Calu3 (cell line): ENCODE measurements at regions not wholly inside any gene's neighbourhood (a gene's known extent, or its start where the extent isn't known, plus 50 kb on each side); places are given as distances from the start of the nearest gene placed in this dataset.

Experiments used
- BruUV-seq: library from RNA; stranded (reverse); fragments of 400-500 nt; replicated peaks from 2 replicates; lab custom pipeline; 2021; lab: Mats Ljungman, UMichigan
- CTCF ChIA-PET: fragments of 300-600 bp; sonication (Branson Sonifier 250); formaldehyde crosslinking; loops from one replicate; lab custom pipeline; 2022; ENCODE audit warnings: antibody characterized with exemption; lab: Charles Lee
- DNase-seq: peaks from one replicate; pipeline ENCODE4 v3.0.0; 2022
- H3K27ac Mint-ChIP-seq: one replicate; pipeline ENCODE4 v1.8.0; 2022; ENCODE audit warnings: mixed read lengths; ENCODE audit not compliant: unreplicated experiment
- H3K27me3 Mint-ChIP-seq: one replicate; pipeline ENCODE4 v1.8.0; 2022; ENCODE audit warnings: mixed read lengths; ENCODE audit not compliant: unreplicated experiment
- H3K36me3 Mint-ChIP-seq: one replicate; pipeline ENCODE4 v1.8.0; 2022; ENCODE audit warnings: mild to moderate bottlenecking, moderate library complexity, mixed read lengths; ENCODE audit not compliant: insufficient read depth, unreplicated experiment
- H3K4me1 Mint-ChIP-seq: one replicate; pipeline ENCODE4 v1.8.0; 2022; ENCODE audit warnings: mild to moderate bottlenecking, low read depth, mixed read lengths; ENCODE audit not compliant: unreplicated experiment
- H3K4me3 Mint-ChIP-seq: one replicate; pipeline ENCODE4 v1.8.0; 2022; ENCODE audit warnings: mild to moderate bottlenecking, low read depth, moderate library complexity, mixed read lengths; ENCODE audit not compliant: unreplicated experiment
- H3K9me3 Mint-ChIP-seq: one replicate; pipeline ENCODE4 v1.8.0; 2022; ENCODE audit warnings: low read depth, mixed read lengths; ENCODE audit not compliant: unreplicated experiment
- CTCF ChIP-seq: fragments of 200-600 bp; IDR thresholded peaks from one replicate; pipeline ENCODE4 v1.8.0; 2022; ENCODE audit warnings: antibody characterized with exemption; ENCODE audit not compliant: unreplicated experiment
- intact Hi-C: fragments of 100-400 bp; cut with micrococcal nuclease; formaldehyde crosslinking; loops from one replicate; pipeline ENCODE4 v1.10.0; 2022; ENCODE audit not compliant: unreplicated experiment

- Mint-ChIP-seq H3K27ac (no peak overlapping the region), H3K4me3 (no peak overlapping the region), H3K36me3 (no peaks in the 10 kb centered on the region), H3K9me3 (peaks cover 6% of the 10 kb centered on the region), H3K4me1 (no peaks in the 10 kb centered on the region), H3K27me3 (no peaks in the 10 kb centered on the region)
- no peak for DNase-seq
- intact Hi-C loops: no loop called here
- no peak for TF ChIP-seq CTCF
- no TSS peak for BruUV-seq
- CTCF ChIA-PET: no interaction called here
Observed at GRCh38 chr10:129093641-129094040, 373.4 kb upstream of the MGMT start.

- no peaks in the 10 kb centered on the region for H3K27me3 Mint-ChIP-seq
- no peaks in the 10 kb centered on the region for H3K4me1 Mint-ChIP-seq
- no peak for TF ChIP-seq CTCF
- H3K4me3 Mint-ChIP-seq: no peak overlapping the region
- intact Hi-C loops: no loop called here
- peaks cover 6% of the 10 kb centered on the region for H3K9me3 Mint-ChIP-seq
- no peak overlapping the region for H3K27ac Mint-ChIP-seq
- no peaks in the 10 kb centered on the region for H3K36me3 Mint-ChIP-seq
- no TSS peak for BruUV-seq
- DNase-seq: no peak
- CTCF ChIA-PET: no interaction called here
Observed at GRCh38 chr10:129094233-129094632, 372.8 kb upstream of the MGMT start.

- peaks cover 5% of the 10 kb centered on the region for H3K9me3 Mint-ChIP-seq
Observed at GRCh38 chr10:129094861-129095260, 372.2 kb upstream of the MGMT start.

GRCh38 chr10:129095680-129096064 is 371.4 kb upstream of the MGMT start:
- peaks cover 10% of the 10 kb centered on the region for H3K9me3 Mint-ChIP-seq
- DNase-seq: no peak
- H3K4me1 Mint-ChIP-seq: no peaks in the 10 kb centered on the region
- H3K4me3 Mint-ChIP-seq: no peak overlapping the region
- no peaks in the 10 kb centered on the region for H3K27me3 Mint-ChIP-seq
- no peaks in the 10 kb centered on the region for H3K36me3 Mint-ChIP-seq
- no peak overlapping the region for H3K27ac Mint-ChIP-seq
- CTCF ChIA-PET: no interaction called here
- BruUV-seq: no TSS peak
- TF ChIP-seq CTCF: no peak
- intact Hi-C loops: no loop called here

More at GRCh38 chr10:129094861-129095260, 372.2 kb upstream of the MGMT start:
- no peak for TF ChIP-seq CTCF
- intact Hi-C loops: no loop called here
- H3K27ac Mint-ChIP-seq: no peak overlapping the region
- no peak for DNase-seq
- CTCF ChIA-PET: no interaction called here
- no peak overlapping the region for H3K4me3 Mint-ChIP-seq
- no peaks in the 10 kb centered on the region for H3K27me3 Mint-ChIP-seq
- H3K36me3 Mint-ChIP-seq: no peaks in the 10 kb centered on the region
- no peaks in the 10 kb centered on the region for H3K4me1 Mint-ChIP-seq
- BruUV-seq: no TSS peak
